Body of pancreas (tissue), 4 donors: ENCODE measurements at regions not wholly inside any gene's neighbourhood (a gene's known extent, or its start where the extent isn't known, plus 50 kb on each side); places are given as distances from the start of the nearest gene placed in this dataset.

Experiments used
- CTCF ChIP-seq, 7 experiments: fragments of 450-650 bp in 4 of 7; fragments of 200-600 bp in 3 of 7; sonication (generic) in 3 of 7; IDR thresholded peaks; one replicate each; pipeline ENCODE4 v1.5.1; 2016 to 2019; ENCODE audit warnings: antibody characterized with exemption in 7 of 7
- POLR2A ChIP-seq, 3 donors: fragments of 450-650 bp; IDR thresholded peaks; one replicate each; pipeline ENCODE4 v1.6.1; 2016; ENCODE audit warnings: antibody characterized with exemption in 3 of 3, mild to moderate bottlenecking in 2 of 3

GRCh38 chr2:41890341-41890740 lies 157.5 kb upstream of the PKDCC start:
- TF ChIP-seq CTCF (IDR thresholded peaks at IDR 0.05): no peak
- TF ChIP-seq POLR2A (IDR thresholded peaks at IDR 0.05): no peak
